Endothelial cell of umbilical vein (primary cell): ENCODE measurements at regions not wholly inside any gene's neighbourhood (a gene's known extent, or its start where the extent isn't known, plus 50 kb on each side); places are given as distances from the start of the nearest gene placed in this dataset.

ENCODE experiments used
- CTCF ChIP-seq, 2 donors: IDR thresholded peaks; 1 replicate in 1 of 2; 2 replicates in 1 of 2; pipeline ENCODE4 v1.5.1; 2011; ENCODE audit warnings: low read length in 2 of 2, mild to moderate bottlenecking in 2 of 2, moderate library complexity in 2 of 2, control low read depth in 1 of 2, inconsistent platforms in 1 of 2, low read depth in 1 of 2; ENCODE audit not compliant: insufficient read depth in 1 of 2; ENCODE audit errors: extremely low read depth in 1 of 2
- JUN ChIP-seq: IDR thresholded peaks from 2 replicates; pipeline ENCODE4 v1.6.1; 2011; ENCODE audit warnings: borderline replicate concordance, low read depth; ENCODE audit not compliant: insufficient read length, insufficient read depth
- POLR2A ChIP-seq: IDR thresholded peaks from 2 replicates; pipeline ENCODE4 v1.6.1; 2012; ENCODE audit warnings: low read depth, mild to moderate bottlenecking, control low read depth, low read length

DNA sequence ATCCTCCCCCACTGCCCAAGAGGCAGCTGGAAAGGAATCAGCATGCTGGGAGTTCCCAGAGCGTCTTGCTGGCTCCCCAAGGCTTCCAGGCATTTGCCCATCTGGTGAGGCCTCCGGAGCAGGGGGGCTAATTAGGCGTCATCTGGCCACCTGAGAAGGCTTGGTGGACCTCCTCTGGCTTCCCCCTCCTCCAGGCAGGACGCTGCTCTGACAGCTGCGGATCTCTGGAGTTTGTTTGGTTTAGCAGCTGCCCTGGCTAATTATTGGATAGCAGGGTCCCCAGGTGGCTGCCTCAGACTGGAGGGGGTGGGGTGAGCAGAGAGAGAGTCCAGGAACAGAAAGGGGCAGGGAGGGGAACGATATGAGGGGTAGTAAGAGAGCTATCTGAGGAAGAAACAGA, 425.2 kb upstream of the MEX3C start:
- no peak for TF ChIP-seq CTCF (IDR thresholded peaks at IDR 0.05; ENCODE audit: extremely low read depth in 1 of 2, insufficient read depth in 1 of 2, low read depth in 1 of 2, low read length in 2 of 2)
- TF ChIP-seq POLR2A = no peak
- no peak for TF ChIP-seq JUN
